Adipose tissue (tissue), 3 donors: ENCODE measurements at regions not wholly inside any gene's neighbourhood (a gene's known extent, or its start where the extent isn't known, plus 50 kb on each side); places are given as distances from the start of the nearest gene placed in this dataset.

Experiments used
- H3K27ac ChIP-seq: one replicate; pipeline ENCODE4 v1.5.1; 2013; ENCODE audit warnings: low read depth, low read length
- WGBS, 3 donors: extraction: QIAGEN DNeasy Blood & Tissue Kit; methylation state at CpG; one replicate each; pipeline ENCODE4 v1.1.7; 2013; 5-methylcytosine and 5-hydroxymethylcytosine counted together
- donor health status: healthy with polysubstance abuse.
- donor health status: Bipolar disorder and iron deficiency.
- donor health status: healthy.

DNA sequence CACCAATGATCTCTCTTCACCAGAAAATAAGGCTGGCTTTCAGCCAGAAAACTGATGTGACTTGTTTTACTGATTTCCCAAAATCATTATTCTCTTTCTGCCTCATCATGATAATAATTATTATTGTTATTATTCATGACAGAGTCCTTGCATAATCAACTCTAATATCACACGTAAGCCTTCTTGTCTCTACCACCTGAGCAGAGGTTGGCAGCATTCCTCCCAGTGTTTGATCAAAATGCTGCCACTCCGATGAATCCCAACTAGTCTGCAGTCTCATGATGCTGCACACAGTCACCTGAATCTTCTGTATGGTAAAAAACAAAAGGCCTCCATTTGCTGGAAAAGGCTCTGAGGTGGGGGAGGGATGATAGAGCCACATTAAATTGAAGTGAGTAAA lies 105.7 kb upstream of the PLEKHG7 start:
- no peak overlapping the region for H3K27ac ChIP-seq
- 42 to 98% (median 94%) methylated on average over 2 of the region's 2 CpGs for WGBS, 3 donors

DNA sequence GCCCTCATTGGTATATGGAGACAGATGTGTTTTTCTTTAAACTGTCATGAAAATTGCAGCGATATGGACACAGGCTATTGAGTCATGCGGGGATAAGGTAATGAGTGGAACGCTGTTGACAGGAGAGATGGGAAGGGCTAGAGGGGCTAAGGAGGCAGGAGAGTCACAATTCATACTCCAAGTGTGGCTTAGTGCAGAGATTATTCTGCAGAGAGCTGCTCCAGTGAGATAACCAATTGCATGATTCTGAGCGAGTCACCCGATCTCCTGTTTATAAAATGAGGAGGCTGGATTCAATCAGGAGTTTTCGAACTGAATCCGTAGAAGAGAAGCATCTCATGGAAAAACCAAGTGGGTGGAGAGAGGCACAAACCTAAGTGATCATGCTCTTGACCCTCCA lies 106.4 kb upstream of the PLEKHG7 start:
- no peak overlapping the region for H3K27ac ChIP-seq
- 77 to 79% (median 77%) methylated on average over 7 of the region's 7 CpGs for WGBS, 3 donors

DNA sequence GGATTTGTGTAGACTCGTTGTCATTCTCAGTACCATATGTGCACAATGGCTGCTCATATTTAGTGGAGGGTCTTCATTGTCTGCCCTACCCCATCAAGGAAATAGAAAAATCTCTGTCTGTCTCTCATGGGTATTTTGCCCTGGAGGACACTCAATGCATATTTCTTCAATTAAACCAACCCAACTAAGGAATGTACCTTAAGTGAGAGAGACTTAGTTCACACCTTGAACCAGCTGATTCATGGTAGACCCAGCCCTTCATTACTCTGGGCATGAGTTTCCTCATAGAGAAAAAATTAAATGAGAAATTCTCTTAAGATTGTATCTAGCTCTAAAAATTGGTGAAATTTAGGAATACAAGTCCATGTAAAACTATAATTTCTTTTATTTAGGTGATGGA lies 107.1 kb upstream of the PLEKHG7 start:
- 86 to 100% (median 94%) methylated on average over 1 of the region's 1 CpG for WGBS, 3 donors
- H3K27ac ChIP-seq: no peak overlapping the region

DNA sequence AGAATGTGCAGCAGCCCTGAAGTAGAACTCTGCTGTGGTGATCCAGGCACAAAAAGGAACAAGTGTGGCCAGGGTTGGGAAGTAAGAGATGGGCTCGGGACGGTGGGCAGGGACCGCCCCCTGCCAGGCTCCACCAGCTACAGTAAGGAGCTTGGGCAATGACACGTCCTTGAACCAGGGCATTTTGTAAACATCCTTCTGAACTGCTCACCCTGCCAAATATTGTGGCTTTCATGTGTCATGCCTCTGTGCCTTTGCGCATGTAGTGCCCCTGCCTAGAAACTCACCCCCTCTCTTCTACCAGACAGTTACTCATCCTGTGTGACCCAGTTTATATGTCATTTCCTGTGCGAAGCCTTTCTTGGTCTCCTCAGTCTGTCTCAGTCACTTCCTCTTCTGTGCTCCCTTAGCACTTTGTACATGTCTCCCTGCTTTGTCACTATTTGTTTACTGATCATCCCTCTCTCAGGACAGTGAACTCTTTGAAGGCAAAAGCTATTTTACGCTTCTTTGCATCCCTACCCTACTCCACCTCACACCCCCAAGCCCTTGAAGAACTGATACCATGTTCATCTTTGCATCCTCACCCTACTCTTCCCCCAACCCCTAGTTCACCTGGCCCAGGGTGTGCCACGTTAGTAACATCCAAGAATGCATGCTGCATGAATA lies 108.9 kb upstream of the PLEKHG7 start:
- 55 to 71% (median 60%) methylated on average over 8 of the region's 8 CpGs for WGBS, 3 donors
- H3K27ac ChIP-seq: no peak overlapping the region

DNA sequence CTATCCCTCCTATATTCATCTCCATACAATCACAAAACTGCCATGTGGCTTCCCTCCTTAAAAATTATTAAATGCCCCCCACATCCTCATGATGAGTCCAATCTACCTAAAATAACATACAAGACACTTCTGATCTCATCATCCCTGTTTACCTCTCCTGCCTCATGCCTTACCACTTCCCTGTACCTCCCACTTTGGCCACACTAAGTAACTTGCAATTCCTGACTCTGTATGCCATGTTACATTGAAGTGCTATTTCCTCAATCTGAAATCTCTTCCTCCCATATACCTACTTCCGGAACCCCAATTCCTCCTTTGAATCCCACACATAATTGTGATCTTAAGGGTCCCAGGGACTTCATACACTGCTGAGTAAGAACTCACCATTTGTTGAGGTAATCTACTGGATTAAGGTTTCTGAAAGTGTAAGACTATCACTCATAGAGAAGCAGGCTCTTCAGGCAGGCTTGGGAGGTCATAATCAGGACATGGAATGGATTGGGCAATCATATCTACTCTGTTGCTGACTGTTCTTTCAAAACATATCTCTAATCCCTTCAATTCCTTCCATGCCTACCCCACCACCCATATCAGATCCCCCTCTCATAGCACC lies 117.6 kb upstream of the PLEKHG7 start:
- whole genome bisulfite sequencing, 3 donors: 89 to 95% (median 94%) methylated on average over 1 of the region's 1 CpG
- no peak overlapping the region for H3K27ac ChIP-seq

DNA sequence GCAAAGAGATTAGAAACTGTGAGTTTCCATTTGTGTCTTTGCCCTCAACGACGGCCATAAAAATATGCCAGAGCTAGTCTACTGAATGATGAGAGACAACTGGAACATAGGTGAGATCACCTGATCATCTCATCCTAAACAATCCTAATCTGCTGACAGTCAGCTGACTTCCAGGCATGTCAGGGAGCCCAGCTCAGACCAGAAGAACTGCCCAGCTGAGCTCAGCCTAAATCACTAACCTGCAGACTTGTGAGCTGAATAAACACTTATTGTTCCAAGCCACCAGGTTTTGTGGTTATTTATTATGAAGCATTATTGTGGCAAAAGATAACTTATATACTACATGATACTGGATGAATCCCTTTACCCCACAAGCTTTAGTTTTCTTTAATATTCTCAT lies 118.9 kb upstream of the PLEKHG7 start:
- no peak overlapping the region for H3K27ac ChIP-seq
- WGBS, 3 donors: 86 to 93% (median 88%) methylated on average over 2 of the region's 2 CpGs

DNA sequence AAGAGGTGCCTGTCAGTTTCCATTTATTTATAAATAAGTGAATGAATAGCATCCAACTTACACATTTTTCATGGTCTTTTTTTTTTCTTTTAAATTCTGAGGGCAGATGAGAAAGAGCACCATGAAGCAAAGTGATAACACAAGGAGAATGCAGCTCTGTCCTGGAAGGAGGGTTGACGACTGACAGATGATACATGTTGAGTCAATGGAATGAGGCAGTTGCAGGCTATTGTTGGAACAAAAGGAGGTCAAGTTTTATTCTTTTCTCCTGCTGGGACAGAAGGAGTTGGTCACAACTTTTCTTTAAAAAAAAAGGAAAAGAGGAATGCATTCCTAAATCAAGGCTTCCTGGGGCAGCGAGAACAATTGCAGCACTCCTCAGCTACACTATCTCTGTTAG lies 119.9 kb upstream of the PLEKHG7 start:
- no peak overlapping the region for H3K27ac ChIP-seq
- 88 to 94% (median 91%) methylated on average over 2 of the region's 2 CpGs for WGBS, 3 donors

DNA sequence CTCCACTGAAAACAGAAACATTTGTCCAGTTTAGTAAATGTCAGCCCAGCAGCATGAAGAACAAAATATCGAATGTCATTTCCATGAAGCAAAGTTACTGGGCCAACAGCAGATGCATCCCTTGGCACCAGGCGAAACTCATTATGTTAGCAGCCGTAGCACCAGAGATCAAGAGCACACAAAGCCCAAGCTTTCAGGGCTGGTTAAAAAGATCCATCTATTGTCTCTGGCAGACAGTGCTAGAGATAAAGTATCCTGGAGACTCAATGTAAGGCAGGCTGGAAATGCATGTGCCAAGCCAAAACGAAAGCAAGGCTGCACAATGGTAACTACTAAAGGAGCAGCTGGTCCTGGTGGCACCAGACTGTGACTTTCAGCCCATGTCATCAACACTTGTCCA lies 120.3 kb upstream of the PLEKHG7 start:
- 79 to 87% (median 81%) methylated on average over 4 of the region's 4 CpGs for WGBS, 3 donors
- no peak overlapping the region for H3K27ac ChIP-seq

DNA sequence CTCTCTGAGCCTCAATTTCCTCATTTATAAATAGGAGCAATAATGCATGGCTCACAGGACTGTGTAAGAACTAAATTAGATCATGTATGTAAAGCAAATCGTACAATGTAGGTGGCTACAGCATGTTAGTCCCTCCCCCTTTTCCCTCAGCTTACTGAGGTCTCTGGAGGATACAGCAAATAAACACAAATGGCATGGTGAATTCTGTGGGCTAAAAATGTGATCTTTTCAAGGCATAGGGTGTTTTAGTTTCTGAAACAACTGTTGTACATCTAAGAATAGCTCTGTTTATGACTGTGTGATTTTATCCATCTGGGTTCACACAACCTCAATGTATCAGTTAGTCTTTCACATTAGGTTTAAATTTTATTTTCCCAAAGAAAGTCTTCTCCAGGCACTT lies 121.2 kb upstream of the PLEKHG7 start:
- no peak overlapping the region for H3K27ac ChIP-seq
- 67 to 74% (median 72%) methylated on average over 1 of the region's 1 CpG for WGBS, 3 donors

DNA sequence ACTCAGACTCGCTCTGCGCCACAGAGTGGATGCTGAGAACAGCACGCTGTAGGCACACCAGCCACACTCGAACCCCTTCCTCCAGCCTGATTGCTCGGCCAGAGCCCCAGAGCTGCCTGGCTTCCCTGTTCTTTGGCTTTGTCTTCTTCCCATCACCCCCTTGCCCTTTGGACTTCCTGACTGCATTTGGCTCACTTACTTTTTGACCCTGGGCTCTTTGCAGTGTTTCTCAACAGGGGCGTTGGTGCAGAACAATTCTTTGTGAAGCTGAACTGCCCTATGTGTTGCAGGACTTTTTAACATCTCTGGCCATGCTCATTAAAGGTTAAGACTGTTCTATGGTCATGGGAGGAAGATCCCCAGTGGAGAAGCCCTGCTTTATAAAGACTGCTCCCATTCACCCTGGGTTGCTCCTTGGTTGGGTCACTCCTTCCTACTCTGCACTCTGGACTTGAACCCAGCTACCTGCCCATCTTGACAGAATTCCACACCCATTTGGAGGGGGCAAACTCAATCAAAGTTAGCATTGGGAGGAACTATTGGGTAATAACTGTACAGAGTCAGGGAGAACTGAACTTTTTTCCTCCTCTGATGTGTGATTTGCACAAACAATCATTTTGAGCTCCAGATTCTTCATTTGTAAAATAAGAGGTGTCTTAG lies 127.7 kb upstream of the PLEKHG7 start:
- no peak overlapping the region for H3K27ac ChIP-seq
- WGBS, 3 donors: 63 to 79% (median 77%) methylated on average over 6 of the region's 6 CpGs

DNA sequence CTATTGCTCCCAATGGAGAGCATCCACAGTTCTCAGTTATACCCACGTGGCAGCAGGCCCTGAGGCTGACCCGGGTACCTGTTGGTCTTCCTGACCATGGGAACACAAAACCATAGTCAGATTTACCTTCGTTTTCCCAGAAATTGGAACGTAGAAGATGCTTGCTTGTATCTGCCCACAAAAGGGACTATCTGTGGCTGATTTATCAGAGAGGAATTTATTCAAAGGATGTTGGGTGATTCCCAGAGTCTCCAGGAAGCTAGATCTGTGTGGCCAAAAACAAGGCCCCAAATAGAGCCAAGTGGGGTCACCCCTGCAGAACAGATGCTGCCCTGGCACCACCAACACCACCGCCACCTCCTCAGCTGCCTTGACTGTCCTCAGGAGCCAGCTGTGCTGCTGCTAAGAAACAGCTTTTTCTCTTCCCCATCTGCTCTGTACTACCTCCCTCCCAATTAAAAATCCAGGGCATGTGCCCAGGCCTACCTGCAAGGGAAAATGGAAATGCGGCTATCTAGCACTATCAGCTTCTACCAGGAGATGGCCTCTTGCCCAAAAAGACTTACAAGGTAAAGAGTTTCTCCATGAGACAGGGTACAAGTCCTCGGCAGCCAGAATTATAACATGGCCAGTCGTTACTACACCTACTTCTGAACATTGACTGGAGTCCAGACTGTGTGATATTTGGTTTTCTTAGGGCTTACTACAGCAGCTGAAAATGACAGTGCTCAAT lies 128.6 kb upstream of the PLEKHG7 start:
- H3K27ac ChIP-seq: no peak overlapping the region
- WGBS, 3 donors: 73 to 87% (median 79%) methylated on average over 8 of the region's 8 CpGs

DNA sequence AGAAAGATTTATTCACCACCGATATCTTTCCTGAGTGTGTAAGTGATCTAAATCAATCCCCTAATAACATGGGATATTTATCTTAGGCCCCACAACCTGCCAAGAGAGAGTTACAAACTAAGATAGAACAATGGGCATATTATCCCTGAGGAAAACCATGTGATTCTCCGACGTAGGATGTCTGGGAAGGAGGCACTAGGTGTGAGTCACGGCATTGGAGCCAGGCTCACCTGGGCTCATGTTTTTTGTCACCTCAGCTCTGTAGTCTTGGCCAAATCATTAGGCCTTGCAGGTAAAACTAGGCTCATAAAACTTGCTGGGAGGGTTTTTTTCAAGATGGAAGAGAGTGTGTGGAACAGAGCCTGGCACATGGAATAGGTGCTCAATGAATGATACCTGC lies 129.7 kb upstream of the PLEKHG7 start:
- 69 to 93% (median 80%) methylated on average over 4 of the region's 4 CpGs for WGBS, 3 donors
- no peak overlapping the region for H3K27ac ChIP-seq

DNA sequence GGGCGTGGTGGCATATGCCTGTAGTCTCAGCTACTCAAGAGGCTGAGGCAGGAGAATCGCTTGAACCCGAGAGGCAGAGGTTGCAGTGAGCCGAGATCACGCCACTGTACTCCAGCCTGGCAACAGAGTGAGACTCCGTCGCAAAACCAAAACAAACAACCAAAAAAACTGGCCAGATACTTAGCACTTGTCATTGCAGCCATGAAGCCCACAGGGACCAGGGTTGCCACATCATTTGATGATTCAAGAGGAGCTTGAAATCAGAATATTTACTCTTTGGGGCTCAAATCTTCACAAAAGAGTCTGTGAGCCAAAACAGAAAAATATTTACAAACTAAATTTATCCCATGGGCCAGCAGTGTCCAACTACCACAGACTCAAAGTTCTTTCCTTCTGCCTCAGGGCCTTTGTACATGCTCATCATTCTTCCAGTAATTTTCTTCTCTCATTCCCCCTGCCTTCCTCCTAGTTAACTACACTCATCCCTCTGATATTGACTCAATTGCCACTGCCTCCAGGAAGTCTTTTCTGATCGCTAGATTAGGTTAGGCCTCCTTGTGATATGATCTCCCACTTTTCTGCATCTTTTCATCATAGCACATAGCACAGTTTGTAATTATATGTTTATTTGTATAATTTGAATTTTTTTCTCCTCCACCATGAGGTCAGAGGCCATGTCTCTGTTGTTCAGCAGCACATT lies 130.8 kb upstream of the PLEKHG7 start:
- WGBS, 3 donors: 78 to 89% (median 89%) methylated on average over 8 of the region's 8 CpGs
- H3K27ac ChIP-seq: no peak overlapping the region

DNA sequence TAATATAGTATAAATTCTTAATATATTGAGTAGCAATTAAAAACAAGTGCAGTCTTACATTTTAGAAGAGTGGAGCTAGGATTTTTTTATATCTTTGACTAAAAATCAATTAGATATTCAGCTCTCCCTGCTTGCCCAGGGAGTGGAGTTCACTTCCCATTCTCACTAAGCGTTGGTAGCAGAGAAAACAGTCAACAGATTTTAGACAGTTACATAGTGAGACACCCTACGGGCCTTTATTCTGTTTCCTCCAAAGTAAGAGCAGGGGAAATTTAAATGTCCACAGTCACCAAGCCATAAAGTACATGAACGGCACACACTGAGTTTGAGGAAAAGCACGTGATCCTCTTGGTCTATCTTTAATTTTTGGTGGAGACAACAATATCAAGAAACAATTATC lies 131.6 kb upstream of the PLEKHG7 start:
- 75 to 85% (median 75%) methylated on average over 4 of the region's 4 CpGs for WGBS, 3 donors
- H3K27ac ChIP-seq: no peak overlapping the region

DNA sequence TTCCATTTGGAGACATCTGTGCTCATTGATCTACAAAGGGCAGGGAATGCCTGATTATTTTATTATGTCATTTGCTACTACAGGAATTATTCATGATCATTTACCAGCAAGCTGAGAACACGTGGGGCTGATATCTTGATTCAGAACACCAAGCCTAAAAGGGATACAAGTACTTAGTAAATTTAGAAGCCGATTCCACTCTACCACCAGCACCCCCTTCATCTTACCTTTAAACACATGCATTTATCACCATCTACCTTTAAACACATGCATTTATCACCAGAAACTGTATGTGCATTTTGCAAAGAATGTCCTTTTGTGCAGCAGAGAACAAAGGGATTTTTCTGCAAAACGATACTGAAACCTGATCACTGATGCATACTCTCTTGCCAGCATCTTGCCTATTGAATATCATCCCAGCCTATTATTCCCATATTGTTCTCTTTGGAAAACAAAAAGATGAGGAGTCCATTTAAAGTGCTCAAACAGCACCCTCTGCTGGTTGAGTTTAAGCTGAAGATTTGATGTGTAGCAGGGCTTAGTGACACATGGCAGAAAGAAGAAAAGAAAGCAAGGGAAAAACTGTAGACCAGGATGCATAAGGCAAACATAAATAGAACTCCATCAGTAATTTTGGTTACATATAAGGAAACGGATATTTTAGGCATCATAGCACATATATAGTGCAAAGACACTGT lies 132.6 kb upstream of the PLEKHG7 start:
- no peak overlapping the region for H3K27ac ChIP-seq
- 4 to 12% (median 9%) methylated on average over 4 of the region's 4 CpGs for WGBS, 3 donors

DNA sequence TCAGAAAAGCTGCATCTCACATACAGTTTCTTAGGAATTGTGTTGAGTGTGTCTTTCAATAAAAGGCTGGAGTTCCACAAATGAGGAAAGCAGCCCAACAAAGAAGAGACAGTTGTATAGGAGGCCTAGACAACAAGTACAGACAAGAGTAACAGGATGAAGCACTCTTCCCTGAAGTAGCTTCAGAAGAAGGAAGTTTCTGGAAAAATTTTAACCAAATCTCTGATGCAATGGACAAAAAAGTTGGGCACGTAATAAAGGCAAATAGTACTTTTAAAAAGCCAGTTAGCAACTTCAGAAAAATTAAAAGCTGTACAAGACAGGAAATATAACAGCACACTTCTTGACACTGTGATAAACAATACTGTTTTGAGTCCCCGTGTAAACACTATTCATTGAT lies 134.1 kb upstream of the PLEKHG7 start:
- H3K27ac ChIP-seq: no peak overlapping the region
- WGBS, 3 donors: 34 to 63% (median 60%) methylated on average over 2 of the region's 2 CpGs

DNA sequence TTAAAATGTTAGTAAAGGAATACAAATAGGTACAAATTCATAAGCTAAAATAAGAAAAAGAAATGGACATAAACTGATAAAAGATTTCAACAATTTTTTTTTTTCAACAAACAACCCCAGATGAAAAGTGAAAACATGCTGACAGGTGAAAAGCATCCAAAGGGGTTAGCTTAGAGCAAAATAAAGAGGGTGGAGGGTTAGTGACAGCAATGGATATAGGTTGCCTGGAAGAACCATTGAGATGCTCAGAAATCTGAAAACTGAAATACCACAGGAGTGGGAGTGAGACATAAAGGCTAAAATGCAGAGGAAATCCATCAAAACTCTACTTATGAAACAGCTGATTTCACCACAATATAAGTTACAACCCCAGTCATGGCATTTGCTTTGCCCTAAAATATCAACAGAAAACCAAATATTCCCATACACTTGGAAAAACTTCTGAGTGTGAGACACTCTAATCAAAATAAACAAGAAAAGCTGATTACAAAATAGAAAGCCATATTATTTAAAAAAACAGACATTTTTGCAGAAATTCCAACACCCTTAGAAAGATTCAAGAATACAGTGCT lies 136.3 kb upstream of the PLEKHG7 start:
- H3K27ac ChIP-seq: no peak overlapping the region

DNA sequence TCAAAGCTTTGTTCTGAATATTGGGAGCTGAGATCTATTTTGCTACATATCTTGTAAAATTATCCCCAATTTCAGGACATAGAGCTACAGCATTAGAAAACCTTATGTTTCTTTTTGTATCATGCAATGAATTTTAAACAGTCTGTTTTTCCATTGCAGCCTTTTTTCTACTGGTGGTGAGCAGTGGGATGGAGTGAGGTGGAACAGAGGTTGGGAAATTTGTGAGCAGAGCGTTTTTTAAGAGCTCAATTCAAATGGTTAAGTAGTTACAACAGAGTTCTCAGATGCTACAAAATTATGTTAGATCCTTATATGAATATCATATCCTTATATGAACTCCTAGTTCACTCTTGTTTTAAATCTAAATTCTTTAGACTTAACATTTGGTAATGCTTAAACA lies 139.0 kb upstream of the PLEKHG7 start:
- H3K27ac ChIP-seq: no peak overlapping the region
- 46 to 93% (median 90%) methylated on average over 1 of the region's 1 CpG for WGBS, 3 donors
